ENCODE measurements at regions not wholly inside any gene's neighbourhood (a gene's known extent, or its start where the extent isn't known, plus 50 kb on each side); places are given as distances from the start of the nearest gene placed in this dataset.

GRCh38 chr5:92329759-92330158 lies 946.6 kb upstream of the ARRDC3 start:
- H3K4me2 ChIP-seq (ENCODE audit: low read length, poor library complexity, severe bottlenecking), result no peak overlapping the region
- H3K36me3 ChIP-seq (ENCODE audit: control insufficient read depth in 1 of 2, insufficient read depth in 2 of 2, low read depth in 1 of 2, low read length in 2 of 2), result no peaks in the 10 kb centered on the region
- H3K9me3 ChIP-seq (ENCODE audit: control insufficient read depth, low read length), result no peaks in the 10 kb centered on the region
- no peak overlapping the region for H2BK15ac ChIP-seq (ENCODE audit: low read depth, poor library complexity, severe bottlenecking)
- no peak overlapping the region for H2AFZ ChIP-seq (ENCODE audit: low read depth, low read length)
- no peak overlapping the region for H3K14ac ChIP-seq (ENCODE audit: low read length in 2 of 2)
- H2BK5ac ChIP-seq (ENCODE audit: low read depth, low read length, poor library complexity, severe bottlenecking), result no peak overlapping the region
- no peak overlapping the region for H4K91ac ChIP-seq (ENCODE audit: low read length)
- no peak for DNase-seq
- no peak overlapping the region for H3K4me3 ChIP-seq (ENCODE audit: insufficient read depth in 1 of 2, low read depth in 1 of 2, low read length in 2 of 2)
- H3K9ac ChIP-seq (ENCODE audit: low read length), result no peak overlapping the region
- no peak overlapping the region for H4K8ac ChIP-seq (ENCODE audit: low read length)
- no peaks in the 10 kb centered on the region for H3K79me1 ChIP-seq (replicated peaks; ENCODE audit: low read length, poor library complexity, severe bottlenecking)
- 100% methylated on average over 1 of the region's 3 CpGs for WGBS
- H3K27ac ChIP-seq (ENCODE audit: low read length, poor library complexity, severe bottlenecking), result no peak overlapping the region
- H2BK12ac ChIP-seq (ENCODE audit: low read length in 2 of 2), result no peak overlapping the region
- H3K4me1 ChIP-seq (ENCODE audit: control insufficient read depth, insufficient read depth, low read depth, low read length), result no peaks in the 10 kb centered on the region
- H3K4ac ChIP-seq (ENCODE audit: low read depth in 1 of 2, low read length in 2 of 2), result no peak overlapping the region
- H3K18ac ChIP-seq (ENCODE audit: low read depth in 1 of 2, low read length in 2 of 2), result no peak overlapping the region
- no peak overlapping the region for H2AK5ac ChIP-seq (ENCODE audit: low read length, severe bottlenecking)
- no peak overlapping the region for H3K23ac ChIP-seq (ENCODE audit: low read length in 2 of 2)
- H2BK120ac ChIP-seq (ENCODE audit: low read depth, low read length), result no peak overlapping the region
- no peaks in the 10 kb centered on the region for H3K27me3 ChIP-seq (ENCODE audit: control insufficient read depth in 1 of 2, insufficient read depth in 1 of 2, low read length in 2 of 2)

GRCh38 chr5:92328584-92329259 lies 945.6 kb upstream of the ARRDC3 start:
- no peak overlapping the region for H4K8ac ChIP-seq (ENCODE audit: low read length)

GRCh38 chr5:92320446-92320845 lies 937.3 kb upstream of the ARRDC3 start:
- no peaks in the 10 kb centered on the region for H3K36me3 ChIP-seq (ENCODE audit: control insufficient read depth in 1 of 2, insufficient read depth in 2 of 2, low read depth in 1 of 2, low read length in 2 of 2)
- H3K14ac ChIP-seq (ENCODE audit: low read length in 2 of 2), result no peak overlapping the region
- no peaks in the 10 kb centered on the region for H3K9me3 ChIP-seq (ENCODE audit: control insufficient read depth, low read length)
- H2BK5ac ChIP-seq (ENCODE audit: low read depth, low read length, poor library complexity, severe bottlenecking), result no peak overlapping the region
- no peak overlapping the region for H3K4me2 ChIP-seq (ENCODE audit: low read length, poor library complexity, severe bottlenecking)
- H3K27me3 ChIP-seq (ENCODE audit: control insufficient read depth in 1 of 2, insufficient read depth in 1 of 2, low read length in 2 of 2), result no peaks in the 10 kb centered on the region
- WGBS, result 84% methylated on average over 3 of the region's 5 CpGs
- H2BK15ac ChIP-seq (ENCODE audit: low read depth, poor library complexity, severe bottlenecking), result no peak overlapping the region
- H2BK120ac ChIP-seq (ENCODE audit: low read depth, low read length), result no peak overlapping the region
- H3K9ac ChIP-seq (ENCODE audit: low read length), result no peak overlapping the region
- no peak overlapping the region for H4K91ac ChIP-seq (ENCODE audit: low read length)
- H2BK12ac ChIP-seq (ENCODE audit: low read length in 2 of 2), result no peak overlapping the region
- no peak overlapping the region for H3K23ac ChIP-seq (ENCODE audit: low read length in 2 of 2)
- H3K4ac ChIP-seq (ENCODE audit: low read depth in 1 of 2, low read length in 2 of 2), result no peak overlapping the region
- H3K4me3 ChIP-seq (ENCODE audit: insufficient read depth in 1 of 2, low read depth in 1 of 2, low read length in 2 of 2), result no peak overlapping the region
- no peak overlapping the region for H3K27ac ChIP-seq (ENCODE audit: low read length, poor library complexity, severe bottlenecking)
- DNase-seq, result no peak
- H3K18ac ChIP-seq (ENCODE audit: low read depth in 1 of 2, low read length in 2 of 2), result no peak overlapping the region
- H3K4me1 ChIP-seq (ENCODE audit: control insufficient read depth, insufficient read depth, low read depth, low read length), result no peaks in the 10 kb centered on the region
- H2AK5ac ChIP-seq (ENCODE audit: low read length, severe bottlenecking), result no peak overlapping the region
- H3K79me1 ChIP-seq (replicated peaks; ENCODE audit: low read length, poor library complexity, severe bottlenecking), result no peaks in the 10 kb centered on the region
- H4K8ac ChIP-seq (ENCODE audit: low read length), result no peak overlapping the region
- no peak overlapping the region for H2AFZ ChIP-seq (ENCODE audit: low read depth, low read length)

More at GRCh38 chr5:92328584-92329259, 945.6 kb upstream of the ARRDC3 start:
- Histone ChIP-seq H3K4me2 (ENCODE audit: low read length, poor library complexity, severe bottlenecking) (no peak overlapping the region), H3K9ac (ENCODE audit: low read length) (no peak overlapping the region), H4K91ac (ENCODE audit: low read length) (no peak overlapping the region), H3K23ac (ENCODE audit: low read length in 2 of 2) (no peak overlapping the region), H3K36me3 (ENCODE audit: control insufficient read depth in 1 of 2, insufficient read depth in 2 of 2, low read depth in 1 of 2, low read length in 2 of 2) (no peaks in the 10 kb centered on the region), H3K4ac (ENCODE audit: low read depth in 1 of 2, low read length in 2 of 2) (no peak overlapping the region), H3K4me1 (ENCODE audit: control insufficient read depth, insufficient read depth, low read depth, low read length) (no peaks in the 10 kb centered on the region), H3K14ac (ENCODE audit: low read length in 2 of 2) (no peak overlapping the region), H2BK15ac (ENCODE audit: low read depth, poor library complexity, severe bottlenecking) (no peak overlapping the region), H3K27ac (ENCODE audit: low read length, poor library complexity, severe bottlenecking) (no peak overlapping the region), H3K9me3 (ENCODE audit: control insufficient read depth, low read length) (no peaks in the 10 kb centered on the region), H2AFZ (ENCODE audit: low read depth, low read length) (no peak overlapping the region), H2AK5ac (ENCODE audit: low read length, severe bottlenecking) (no peak overlapping the region), H3K18ac (ENCODE audit: low read depth in 1 of 2, low read length in 2 of 2) (no peak overlapping the region), H2BK120ac (ENCODE audit: low read depth, low read length) (no peak overlapping the region), H2BK5ac (ENCODE audit: low read depth, low read length, poor library complexity, severe bottlenecking) (no peak overlapping the region), H3K79me1 (replicated peaks; ENCODE audit: low read length, poor library complexity, severe bottlenecking) (no peaks in the 10 kb centered on the region), H3K27me3 (ENCODE audit: control insufficient read depth in 1 of 2, insufficient read depth in 1 of 2, low read length in 2 of 2) (no peaks in the 10 kb centered on the region), H2BK12ac (ENCODE audit: low read length in 2 of 2) (no peak overlapping the region), H3K4me3 (ENCODE audit: insufficient read depth in 1 of 2, low read depth in 1 of 2, low read length in 2 of 2) (no peak overlapping the region)
- WGBS, result 93% methylated on average over 4 of the region's 4 CpGs
- no peak for DNase-seq

DNA sequence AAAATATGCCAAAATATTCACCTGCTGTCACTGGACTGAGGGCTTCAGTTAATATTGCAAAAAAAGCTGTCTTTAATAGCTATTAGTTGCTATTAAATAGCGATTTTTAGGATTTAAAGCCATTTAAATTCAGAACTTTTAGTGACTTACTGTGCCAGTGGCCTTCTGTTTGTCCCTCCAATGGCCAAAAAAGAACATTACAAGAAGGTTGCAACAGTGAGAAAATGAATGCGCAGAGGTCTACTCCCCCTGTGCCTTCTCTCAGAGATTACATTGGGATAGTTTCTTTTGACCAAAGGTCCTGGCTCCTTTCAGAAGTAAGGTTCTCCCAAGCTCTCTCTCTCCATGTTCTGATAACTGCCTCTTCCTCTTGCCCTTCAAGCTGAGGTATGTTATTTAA lies 930.3 kb upstream of the ARRDC3 start:
- no peaks in the 10 kb centered on the region for H3K36me3 ChIP-seq (ENCODE audit: control insufficient read depth in 1 of 2, insufficient read depth in 2 of 2, low read depth in 1 of 2, low read length in 2 of 2)
- no peak overlapping the region for H2BK120ac ChIP-seq (ENCODE audit: low read depth, low read length)
- no peaks in the 10 kb centered on the region for H3K79me1 ChIP-seq (replicated peaks; ENCODE audit: low read length, poor library complexity, severe bottlenecking)
- no peak overlapping the region for H3K27ac ChIP-seq (ENCODE audit: low read length, poor library complexity, severe bottlenecking)
- H3K9ac ChIP-seq (ENCODE audit: low read length), result no peak overlapping the region
- no peak overlapping the region for H2AK5ac ChIP-seq (ENCODE audit: low read length, severe bottlenecking)
- H3K4me1 ChIP-seq (ENCODE audit: control insufficient read depth, insufficient read depth, low read depth, low read length), result no peaks in the 10 kb centered on the region
- 92% methylated on average over 2 of the region's 2 CpGs for WGBS
- H3K27me3 ChIP-seq (ENCODE audit: control insufficient read depth in 1 of 2, insufficient read depth in 1 of 2, low read length in 2 of 2), result no peaks in the 10 kb centered on the region
- no peak overlapping the region for H4K91ac ChIP-seq (ENCODE audit: low read length)
- no peak for DNase-seq
- no peak overlapping the region for H3K14ac ChIP-seq (ENCODE audit: low read length in 2 of 2)
- H4K8ac ChIP-seq (ENCODE audit: low read length), result no peak overlapping the region
- no peak overlapping the region for H3K23ac ChIP-seq (ENCODE audit: low read length in 2 of 2)
- no peaks in the 10 kb centered on the region for H3K9me3 ChIP-seq (ENCODE audit: control insufficient read depth, low read length)
- H3K4me3 ChIP-seq (ENCODE audit: insufficient read depth in 1 of 2, low read depth in 1 of 2, low read length in 2 of 2), result no peak overlapping the region
- H2BK15ac ChIP-seq (ENCODE audit: low read depth, poor library complexity, severe bottlenecking), result no peak overlapping the region
- H3K4me2 ChIP-seq (ENCODE audit: low read length, poor library complexity, severe bottlenecking), result no peak overlapping the region
- no peak overlapping the region for H3K4ac ChIP-seq (ENCODE audit: low read depth in 1 of 2, low read length in 2 of 2)
- no peak overlapping the region for H2BK5ac ChIP-seq (ENCODE audit: low read depth, low read length, poor library complexity, severe bottlenecking)
- no peak overlapping the region for H2AFZ ChIP-seq (ENCODE audit: low read depth, low read length)
- no peak overlapping the region for H3K18ac ChIP-seq (ENCODE audit: low read depth in 1 of 2, low read length in 2 of 2)
- no peak overlapping the region for H2BK12ac ChIP-seq (ENCODE audit: low read length in 2 of 2)
